ENCODE measurements at regions not wholly inside any gene's neighbourhood (a gene's known extent, or its start where the extent isn't known, plus 50 kb on each side); places are given as distances from the start of the nearest gene placed in this dataset.

DNA sequence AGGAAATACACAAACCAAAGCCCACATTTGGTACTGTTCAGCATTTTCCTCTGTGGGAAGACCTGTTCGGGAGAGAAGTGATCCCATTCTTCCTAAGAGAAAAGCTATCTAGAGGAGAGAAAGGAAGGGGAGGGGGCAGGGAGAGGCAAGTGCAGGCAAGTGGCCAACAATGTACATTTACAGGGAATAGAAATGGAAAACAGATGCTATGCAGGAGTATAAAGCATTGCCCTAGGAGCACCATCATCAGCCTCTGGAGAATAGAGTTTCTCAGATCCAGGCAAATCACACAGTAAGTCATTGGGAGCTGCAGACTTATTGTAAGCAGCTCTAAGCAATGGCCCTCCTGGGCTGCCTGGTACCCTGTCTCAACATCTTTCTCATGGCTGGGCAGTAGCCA, 424.4 kb upstream of the AUTS2 start:
- TF ChIP-seq POLR2AphosphoS5 (IDR thresholded peaks at IDR 0.05) (no peak), CTCF (IDR thresholded peaks at IDR 0.05) (no peak), POLR2A (IDR thresholded peaks at IDR 0.05) (no peak), EP300 (IDR thresholded peaks at IDR 0.05) (no peak)
